ENCODE measurements at regions not wholly inside any gene's neighbourhood (a gene's known extent, or its start where the extent isn't known, plus 50 kb on each side); places are given as distances from the start of the nearest gene placed in this dataset.

GRCh38 chr13:105974380-105974779, 561.1 kb downstream of the EFNB2 start:
- TF ChIP-seq, protein P1, sequence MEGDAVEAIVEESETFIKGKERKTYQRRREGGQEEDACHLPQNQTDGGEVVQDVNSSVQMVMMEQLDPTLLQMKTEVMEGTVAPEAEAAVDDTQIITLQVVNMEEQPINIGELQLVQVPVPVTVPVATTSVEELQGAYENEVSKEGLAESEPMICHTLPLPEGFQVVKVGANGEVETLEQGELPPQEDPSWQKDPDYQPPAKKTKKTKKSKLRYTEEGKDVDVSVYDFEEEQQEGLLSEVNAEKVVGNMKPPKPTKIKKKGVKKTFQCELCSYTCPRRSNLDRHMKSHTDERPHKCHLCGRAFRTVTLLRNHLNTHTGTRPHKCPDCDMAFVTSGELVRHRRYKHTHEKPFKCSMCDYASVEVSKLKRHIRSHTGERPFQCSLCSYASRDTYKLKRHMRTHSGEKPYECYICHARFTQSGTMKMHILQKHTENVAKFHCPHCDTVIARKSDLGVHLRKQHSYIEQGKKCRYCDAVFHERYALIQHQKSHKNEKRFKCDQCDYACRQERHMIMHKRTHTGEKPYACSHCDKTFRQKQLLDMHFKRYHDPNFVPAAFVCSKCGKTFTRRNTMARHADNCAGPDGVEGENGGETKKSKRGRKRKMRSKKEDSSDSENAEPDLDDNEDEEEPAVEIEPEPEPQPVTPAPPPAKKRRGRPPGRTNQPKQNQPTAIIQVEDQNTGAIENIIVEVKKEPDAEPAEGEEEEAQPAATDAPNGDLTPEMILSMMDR (IDR thresholded peaks at IDR 0.05; ENCODE audit: control extremely low read depth in 1 of 3, insufficient read depth in 1 of 3, low read depth in 1 of 3, low read length in 3 of 3) = no peak
- TF ChIP-seq POLR2AphosphoS5 (IDR thresholded peaks at IDR 0.05; ENCODE audit: low read depth, low read length) (no peak), YY1 (IDR thresholded peaks at IDR 0.05; ENCODE audit: low read depth, low read length) (no peak), SIRT6 (IDR thresholded peaks at IDR 0.05; ENCODE audit: low read length) (no peak), POLR2A (IDR thresholded peaks at IDR 0.05; ENCODE audit: control extremely low read depth in 1 of 2, low read depth in 2 of 2, low read length in 2 of 2) (no peak), RNF2 (IDR thresholded peaks at IDR 0.05; ENCODE audit: borderline replicate concordance, low read depth, low read length, missing control alignments, poor library complexity, severe bottlenecking) (no peak), EGR1 (IDR thresholded peaks at IDR 0.05; ENCODE audit: borderline replicate concordance, low read depth, low read length) (no peak), EP300 (IDR thresholded peaks at IDR 0.05; ENCODE audit: borderline replicate concordance in 1 of 2, low read depth in 2 of 2, low read length in 2 of 2) (no peak), TCF12 (IDR thresholded peaks at IDR 0.05; ENCODE audit: low read depth, low read length) (no peak), RAD21 (IDR thresholded peaks at IDR 0.05 in 1 of 2, conservative IDR thresholded peaks at IDR 0.05 in 1 of 2; ENCODE audit: low read depth in 2 of 2, low read length in 2 of 2) (no peak)
- TF ChIP-seq, protein P2, sequence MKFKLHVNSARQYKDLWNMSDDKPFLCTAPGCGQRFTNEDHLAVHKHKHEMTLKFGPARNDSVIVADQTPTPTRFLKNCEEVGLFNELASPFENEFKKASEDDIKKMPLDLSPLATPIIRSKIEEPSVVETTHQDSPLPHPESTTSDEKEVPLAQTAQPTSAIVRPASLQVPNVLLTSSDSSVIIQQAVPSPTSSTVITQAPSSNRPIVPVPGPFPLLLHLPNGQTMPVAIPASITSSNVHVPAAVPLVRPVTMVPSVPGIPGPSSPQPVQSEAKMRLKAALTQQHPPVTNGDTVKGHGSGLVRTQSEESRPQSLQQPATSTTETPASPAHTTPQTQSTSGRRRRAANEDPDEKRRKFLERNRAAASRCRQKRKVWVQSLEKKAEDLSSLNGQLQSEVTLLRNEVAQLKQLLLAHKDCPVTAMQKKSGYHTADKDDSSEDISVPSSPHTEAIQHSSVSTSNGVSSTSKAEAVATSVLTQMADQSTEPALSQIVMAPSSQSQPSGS (IDR thresholded peaks at IDR 0.05; ENCODE audit: low read length) = no peak
- TF ChIP-seq, protein P3, sequence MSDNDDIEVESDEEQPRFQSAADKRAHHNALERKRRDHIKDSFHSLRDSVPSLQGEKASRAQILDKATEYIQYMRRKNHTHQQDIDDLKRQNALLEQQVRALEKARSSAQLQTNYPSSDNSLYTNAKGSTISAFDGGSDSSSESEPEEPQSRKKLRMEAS (IDR thresholded peaks at IDR 0.05) = no peak
